PFSK-1 (cell line): ENCODE measurements at regions not wholly inside any gene's neighbourhood (a gene's known extent, or its start where the extent isn't known, plus 50 kb on each side); places are given as distances from the start of the nearest gene placed in this dataset.

Experiments used
- FOXP2 ChIP-seq: optimal IDR thresholded peaks from 2 replicates; pipeline ENCODE3; 2011; ENCODE audit warnings: borderline replicate concordance, control low read depth, inconsistent platforms; ENCODE audit not compliant: insufficient read depth; ENCODE audit errors: extremely low read length, extremely low read depth
- POLR2AphosphoS5 ChIP-seq: IDR thresholded peaks from 2 replicates; pipeline ENCODE4 v1.6.1; 2012; ENCODE audit warnings: low read depth, mild to moderate bottlenecking, control low read depth, low read length, moderate library complexity
- REST ChIP-seq, 2 experiments: IDR thresholded peaks; 2 replicates each; pipeline versions ENCODE4 v1.6.1 to v1.8.0; 2011 to 2012; ENCODE audit warnings: low read depth in 2 of 2, low read length in 2 of 2, control low read depth in 1 of 2, inconsistent platforms in 1 of 2, mild to moderate bottlenecking in 1 of 2, moderate library complexity in 1 of 2; ENCODE audit not compliant: insufficient read depth in 1 of 2
- SIN3A ChIP-seq: IDR thresholded peaks from 2 replicates; pipeline ENCODE4 v1.6.1; 2012; ENCODE audit warnings: mild to moderate bottlenecking, low read length, moderate library complexity, borderline replicate concordance; ENCODE audit not compliant: insufficient read depth
- TAF1 ChIP-seq: IDR thresholded peaks from 2 replicates; pipeline ENCODE4 v1.6.1; 2012; ENCODE audit warnings: low read length, control low read depth, borderline replicate concordance; ENCODE audit not compliant: insufficient read depth

GRCh38 chr9:7456793-7457530, 342.6 kb downstream of the DMAC1 start:
- no peak for TF ChIP-seq REST (IDR thresholded peaks at IDR 0.05; ENCODE audit: insufficient read depth in 1 of 2, low read depth in 2 of 2, low read length in 2 of 2)

- no peak for TF ChIP-seq FOXP2
- TF ChIP-seq SIN3A = no peak
- TF ChIP-seq TAF1 = no peak
- no peak for TF ChIP-seq REST (IDR thresholded peaks at IDR 0.05; ENCODE audit: insufficient read depth in 1 of 2, low read depth in 2 of 2, low read length in 2 of 2)
- TF ChIP-seq POLR2AphosphoS5 = no peak
These were observed 343.2 kb downstream of the DMAC1 start for GRCh38 chr9:7456377-7456776.

GRCh38 chr9:7454624-7455023, 345.0 kb downstream of the DMAC1 start:
- TF ChIP-seq POLR2AphosphoS5 (no peak), SIN3A (no peak), TAF1 (no peak), FOXP2 (no peak), REST (IDR thresholded peaks at IDR 0.05; ENCODE audit: insufficient read depth in 1 of 2, low read depth in 2 of 2, low read length in 2 of 2) (no peak)

- TF ChIP-seq REST (IDR thresholded peaks at IDR 0.05; ENCODE audit: insufficient read depth in 1 of 2, low read depth in 2 of 2, low read length in 2 of 2) (no peak), SIN3A (no peak), POLR2AphosphoS5 (no peak), TAF1 (no peak), FOXP2 (no peak)
These were observed 347.2 kb downstream of the DMAC1 start for GRCh38 chr9:7452378-7452777.

GRCh38 chr9:7451062-7451461, 348.5 kb downstream of the DMAC1 start:
- TF ChIP-seq TAF1 = no peak
- no peak for TF ChIP-seq SIN3A
- no peak for TF ChIP-seq POLR2AphosphoS5
- no peak for TF ChIP-seq REST (IDR thresholded peaks at IDR 0.05; ENCODE audit: insufficient read depth in 1 of 2, low read depth in 2 of 2, low read length in 2 of 2)
- TF ChIP-seq FOXP2 = no peak
